CD4-positive, CD25-positive, alpha-beta regulatory T cell (primary cell): ENCODE measurements at regions not wholly inside any gene's neighbourhood (a gene's known extent, or its start where the extent isn't known, plus 50 kb on each side); places are given as distances from the start of the nearest gene placed in this dataset.

Experiments
- ATAC-seq, 2 donors: fragments of 150-1000 bp; cut with Tn5 transposase; one replicate each; pipeline ENCODE4 v1.10.0; 2021; ENCODE audit warnings: low read depth in 2 of 2, moderate number of reproducible peaks in 2 of 2, moderate library complexity in 1 of 2
- DNase-seq, 3 donors: peaks; one replicate each; pipeline versions ENCODE4 v3.0.0 to v3.0.0-alpha.2; 2012 to 2022; ENCODE audit warnings: mixed read lengths in 1 of 3
- H3K27ac ChIP-seq: one replicate; pipeline ENCODE4 v1.7.0; 2013; ENCODE audit warnings: mild to moderate bottlenecking, low read length; ENCODE audit not compliant: insufficient read depth, poor library complexity, severe bottlenecking
- H3K27me3 ChIP-seq: one replicate; pipeline ENCODE4 v1.7.0; 2013; ENCODE audit warnings: low read length; ENCODE audit not compliant: control insufficient read depth, insufficient read depth
- H3K36me3 ChIP-seq: one replicate; pipeline ENCODE4 v1.7.0; 2013; ENCODE audit warnings: mild to moderate bottlenecking, low read length, moderate library complexity; ENCODE audit not compliant: control insufficient read depth, insufficient read depth
- H3K4me1 ChIP-seq: 2 replicates; pipeline ENCODE4 v1.7.0; 2013; ENCODE audit warnings: mild to moderate bottlenecking, low read length; ENCODE audit not compliant: insufficient read depth, control insufficient read depth, poor library complexity, severe bottlenecking
- H3K4me3 ChIP-seq: one replicate; pipeline ENCODE4 v1.7.0; 2013; ENCODE audit warnings: low read depth, mild to moderate bottlenecking, low read length, moderate library complexity
- H3K9me3 ChIP-seq, 2 experiments: 1 replicate in 1 of 2; 2 replicates in 1 of 2; pipeline ENCODE4 v1.7.0; 2013; ENCODE audit warnings: low read length in 2 of 2, mild to moderate bottlenecking in 1 of 2, moderate library complexity in 1 of 2; ENCODE audit not compliant: control insufficient read depth in 2 of 2
- H3K27ac Mint-ChIP-seq, 3 donors: one replicate each; pipeline ENCODE4 v1.8.0; 2020 to 2022; ENCODE audit warnings: mild to moderate bottlenecking in 3 of 3, mixed read lengths in 3 of 3, moderate library complexity in 2 of 3
- H3K27me3 Mint-ChIP-seq: one replicate; pipeline ENCODE4 v1.8.0; 2022; ENCODE audit warnings: mild to moderate bottlenecking, mixed read lengths
- H3K36me3 Mint-ChIP-seq: one replicate; pipeline ENCODE4 v1.8.0; 2020; ENCODE audit warnings: mixed read lengths
- H3K4me1 Mint-ChIP-seq, 4 donors: one replicate each; pipeline ENCODE4 v1.8.0; 2020 to 2022; ENCODE audit warnings: mixed read lengths in 4 of 4, mild to moderate bottlenecking in 1 of 4
- H3K4me3 Mint-ChIP-seq, 4 donors: one replicate each; pipeline ENCODE4 v1.8.0; 2020 to 2022; ENCODE audit warnings: mild to moderate bottlenecking in 4 of 4, mixed read lengths in 4 of 4, moderate library complexity in 3 of 4
- H3K9me3 Mint-ChIP-seq, 7 donors: one replicate each; pipeline ENCODE4 v1.8.0; 2020 to 2022; ENCODE audit warnings: mixed read lengths in 7 of 7, mild to moderate bottlenecking in 3 of 7, moderate library complexity in 2 of 7

- Histone ChIP-seq H3K27me3 (peaks cover 17% of the 10 kb centered on the region), H3K9me3 (no peaks in the 10 kb centered on the region), H3K4me1 (peaks cover 7% of the 10 kb centered on the region), H3K27ac (no peak overlapping the region), H3K36me3 (no peaks in the 10 kb centered on the region), H3K4me3 (no peak overlapping the region)
- no peak overlapping the region for H3K27ac Mint-ChIP-seq
- H3K4me1 Mint-ChIP-seq: peaks cover 0 to 13% (median 3%) of the 10 kb centered on the region in 4 donors
- no peaks in the 10 kb centered on the region for H3K36me3 Mint-ChIP-seq
- H3K27me3 Mint-ChIP-seq: peaks cover 60% of the 10 kb centered on the region
- ATAC-seq: no peak
- H3K9me3 Mint-ChIP-seq: peaks cover 0 to 2% (median 0%) of the 10 kb centered on the region in 7 donors
- no peak for DNase-seq
- H3K4me3 Mint-ChIP-seq: no peak overlapping the region
These were observed 51.1 kb upstream of the VRK1 start for GRCh38 chr14:96746101-96746500.

DNA sequence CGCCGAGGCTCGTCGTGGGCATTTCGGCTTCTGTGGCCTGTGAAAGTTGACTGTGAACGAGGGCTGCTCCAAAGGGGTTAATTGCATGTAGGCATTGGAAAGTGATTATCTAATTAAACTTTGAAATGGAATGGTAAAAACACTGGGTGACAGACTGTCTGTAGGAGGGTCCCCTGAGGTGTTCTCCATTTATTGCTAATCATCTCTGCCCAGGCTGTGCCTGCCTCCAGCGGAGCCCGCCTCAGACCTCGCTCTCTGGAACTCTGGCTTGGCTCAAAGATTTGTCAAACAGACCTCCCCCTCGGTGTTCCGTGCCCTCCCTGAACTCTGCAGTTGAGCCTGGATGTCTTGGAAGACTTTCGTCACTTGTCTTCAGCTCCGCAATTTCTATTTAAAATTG is 50.2 kb upstream of the VRK1 start:
- Mint-ChIP-seq H3K9me3 (peaks cover 0 to 2% (median 0%) of the 10 kb centered on the region in 7 donors), H3K4me1 (peaks cover 0 to 9% (median under 1%) of the 10 kb centered on the region in 4 donors), H3K27me3 (peaks cover 54% of the 10 kb centered on the region), H3K36me3 (no peaks in the 10 kb centered on the region), H3K27ac (no peak overlapping the region), H3K4me3 (no peak overlapping the region)
- H3K4me3 ChIP-seq: no peak overlapping the region
- H3K9me3 ChIP-seq: no peaks in the 10 kb centered on the region
- no peak for DNase-seq
- H3K27me3 ChIP-seq: peaks cover 15% of the 10 kb centered on the region
- no peaks in the 10 kb centered on the region for H3K4me1 ChIP-seq
- ATAC-seq: no peak
- H3K36me3 ChIP-seq: no peaks in the 10 kb centered on the region
- H3K27ac ChIP-seq: no peak overlapping the region
